ENCODE measurements at regions not wholly inside any gene's neighbourhood (a gene's known extent, or its start where the extent isn't known, plus 50 kb on each side); places are given as distances from the start of the nearest gene placed in this dataset.

DNA sequence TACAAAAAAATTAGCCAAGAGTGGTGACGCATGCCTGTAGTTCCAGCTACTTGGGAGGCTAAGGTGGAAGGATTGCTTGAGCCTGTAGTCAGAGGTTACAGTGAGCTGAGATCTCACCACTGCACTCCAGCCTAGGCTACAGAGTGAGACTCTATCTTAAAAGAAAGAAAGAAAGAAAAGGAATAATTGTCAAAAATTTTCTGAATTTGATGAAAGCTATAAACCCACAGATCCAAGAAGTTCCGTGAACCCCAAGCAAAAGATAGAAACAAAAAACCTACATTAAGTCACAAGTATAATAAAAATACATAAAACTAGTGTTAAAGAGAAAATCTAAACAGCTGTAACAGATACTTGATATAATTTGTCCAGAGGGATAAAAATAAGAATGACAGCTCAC lies 60.1 kb upstream of the KMT2C start:
- Histone ChIP-seq H3K27me3 (ENCODE audit: insufficient read depth, poor library complexity, severe bottlenecking) (no peaks in the 10 kb centered on the region), H3K27ac (ENCODE audit: poor library complexity, severe bottlenecking) (no peak overlapping the region), H3K4me1 (ENCODE audit: insufficient read depth, poor library complexity, severe bottlenecking) (no peaks in the 10 kb centered on the region), H3K4me3 (ENCODE audit: severe bottlenecking) (no peak overlapping the region), H3K9me3 (ENCODE audit: severe bottlenecking) (no peaks in the 10 kb centered on the region), H3K36me3 (ENCODE audit: low read depth) (no peaks in the 10 kb centered on the region)
- TF ChIP-seq, protein P1, sequence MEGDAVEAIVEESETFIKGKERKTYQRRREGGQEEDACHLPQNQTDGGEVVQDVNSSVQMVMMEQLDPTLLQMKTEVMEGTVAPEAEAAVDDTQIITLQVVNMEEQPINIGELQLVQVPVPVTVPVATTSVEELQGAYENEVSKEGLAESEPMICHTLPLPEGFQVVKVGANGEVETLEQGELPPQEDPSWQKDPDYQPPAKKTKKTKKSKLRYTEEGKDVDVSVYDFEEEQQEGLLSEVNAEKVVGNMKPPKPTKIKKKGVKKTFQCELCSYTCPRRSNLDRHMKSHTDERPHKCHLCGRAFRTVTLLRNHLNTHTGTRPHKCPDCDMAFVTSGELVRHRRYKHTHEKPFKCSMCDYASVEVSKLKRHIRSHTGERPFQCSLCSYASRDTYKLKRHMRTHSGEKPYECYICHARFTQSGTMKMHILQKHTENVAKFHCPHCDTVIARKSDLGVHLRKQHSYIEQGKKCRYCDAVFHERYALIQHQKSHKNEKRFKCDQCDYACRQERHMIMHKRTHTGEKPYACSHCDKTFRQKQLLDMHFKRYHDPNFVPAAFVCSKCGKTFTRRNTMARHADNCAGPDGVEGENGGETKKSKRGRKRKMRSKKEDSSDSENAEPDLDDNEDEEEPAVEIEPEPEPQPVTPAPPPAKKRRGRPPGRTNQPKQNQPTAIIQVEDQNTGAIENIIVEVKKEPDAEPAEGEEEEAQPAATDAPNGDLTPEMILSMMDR (IDR thresholded peaks at IDR 0.05; ENCODE audit: poor library complexity, severe bottlenecking): no peak
- DNase-seq (ENCODE audit: low spot score) (no peak), ATAC-seq (ENCODE audit: low read depth) (no peak)

DNA sequence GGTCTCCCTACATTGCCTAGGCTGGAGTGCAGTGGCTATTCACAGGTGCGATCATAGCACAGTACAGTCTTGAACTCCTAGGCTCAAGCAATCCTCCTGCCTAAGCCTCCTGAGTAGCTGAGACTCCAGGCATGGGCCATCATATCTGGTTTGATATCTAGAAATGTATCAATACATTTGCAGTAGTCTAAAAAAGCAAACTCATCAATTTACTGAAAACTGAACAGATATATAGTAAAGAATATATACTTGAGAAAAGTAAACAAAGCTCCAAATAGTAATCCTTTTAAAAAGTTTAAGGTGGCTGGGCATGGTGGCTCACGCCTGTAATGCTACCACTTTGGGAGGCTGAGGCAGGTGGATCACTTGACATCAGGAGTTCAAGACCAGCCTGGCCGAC lies 57.1 kb upstream of the KMT2C start:
- no peaks in the 10 kb centered on the region for H3K9me3 ChIP-seq (ENCODE audit: severe bottlenecking)
- no peak for DNase-seq (ENCODE audit: low spot score)
- H3K27ac ChIP-seq (ENCODE audit: poor library complexity, severe bottlenecking): no peak overlapping the region
- no peaks in the 10 kb centered on the region for H3K4me1 ChIP-seq (ENCODE audit: insufficient read depth, poor library complexity, severe bottlenecking)
- no peak for ATAC-seq (ENCODE audit: low read depth)
- H3K27me3 ChIP-seq (ENCODE audit: insufficient read depth, poor library complexity, severe bottlenecking): no peaks in the 10 kb centered on the region
- TF ChIP-seq, protein P1 (IDR thresholded peaks at IDR 0.05; ENCODE audit: poor library complexity, severe bottlenecking): no peak
- H3K36me3 ChIP-seq (ENCODE audit: low read depth): no peaks in the 10 kb centered on the region
- H3K4me3 ChIP-seq (ENCODE audit: severe bottlenecking): no peak overlapping the region

DNA sequence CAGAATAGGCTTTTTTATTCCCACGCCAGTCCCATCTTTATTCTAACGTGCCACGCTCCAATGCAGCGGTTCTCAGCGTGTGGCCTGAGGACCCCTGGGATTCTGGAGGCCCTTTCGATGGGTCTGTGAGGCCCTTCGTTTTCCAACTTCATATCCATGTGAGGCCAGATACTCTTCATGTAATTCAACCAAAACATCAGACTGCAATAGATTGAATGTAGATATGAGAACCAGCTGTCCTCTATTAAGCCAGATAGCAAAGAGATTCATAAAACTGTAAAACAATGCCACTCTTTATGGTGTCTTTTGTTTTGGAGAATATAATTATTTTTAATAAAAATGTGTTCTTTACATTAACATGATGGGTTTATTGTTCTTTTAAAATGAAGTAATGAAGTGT lies 53.2 kb upstream of the KMT2C start:
- Histone ChIP-seq H3K27me3 (ENCODE audit: insufficient read depth, poor library complexity, severe bottlenecking) (no peaks in the 10 kb centered on the region), H3K4me1 (ENCODE audit: insufficient read depth, poor library complexity, severe bottlenecking) (no peaks in the 10 kb centered on the region), H3K27ac (ENCODE audit: poor library complexity, severe bottlenecking) (no peak overlapping the region), H3K36me3 (ENCODE audit: low read depth) (no peaks in the 10 kb centered on the region), H3K9me3 (ENCODE audit: severe bottlenecking) (no peaks in the 10 kb centered on the region), H3K4me3 (ENCODE audit: severe bottlenecking) (no peak overlapping the region)
- ATAC-seq (ENCODE audit: low read depth) (no peak), DNase-seq (ENCODE audit: low spot score) (no peak)
- TF ChIP-seq, protein P1 (IDR thresholded peaks at IDR 0.05; ENCODE audit: poor library complexity, severe bottlenecking): no peak

DNA sequence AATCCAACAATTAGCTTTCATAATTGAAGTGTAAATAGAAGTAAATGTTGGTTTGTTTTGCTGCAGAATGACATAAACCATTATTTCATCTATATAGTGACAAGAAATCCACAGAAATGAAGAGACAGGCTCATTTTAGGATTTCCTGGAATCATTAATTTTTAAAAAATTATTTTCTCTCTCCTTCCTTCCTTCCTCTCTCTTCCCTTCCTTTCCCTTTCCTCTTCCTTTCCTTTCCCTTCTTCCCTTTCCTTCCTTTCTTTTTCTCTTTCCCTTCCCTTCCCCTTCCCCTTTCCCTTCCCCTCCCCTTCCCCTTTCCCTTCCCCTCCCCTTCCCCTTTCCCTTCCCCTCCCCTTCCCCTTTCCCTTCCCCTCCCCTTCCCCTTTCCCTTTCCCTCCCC lies 51.2 kb upstream of the KMT2C start:
- no peak for DNase-seq (ENCODE audit: low spot score)
- Histone ChIP-seq H3K27me3 (ENCODE audit: insufficient read depth, poor library complexity, severe bottlenecking) (no peaks in the 10 kb centered on the region), H3K36me3 (ENCODE audit: low read depth) (no peaks in the 10 kb centered on the region), H3K4me1 (ENCODE audit: insufficient read depth, poor library complexity, severe bottlenecking) (no peaks in the 10 kb centered on the region), H3K27ac (ENCODE audit: poor library complexity, severe bottlenecking) (no peak overlapping the region), H3K9me3 (ENCODE audit: severe bottlenecking) (no peaks in the 10 kb centered on the region), H3K4me3 (ENCODE audit: severe bottlenecking) (no peak overlapping the region)
- no peak for ATAC-seq (ENCODE audit: low read depth)
- TF ChIP-seq, protein P1 (IDR thresholded peaks at IDR 0.05; ENCODE audit: poor library complexity, severe bottlenecking): no peak

DNA sequence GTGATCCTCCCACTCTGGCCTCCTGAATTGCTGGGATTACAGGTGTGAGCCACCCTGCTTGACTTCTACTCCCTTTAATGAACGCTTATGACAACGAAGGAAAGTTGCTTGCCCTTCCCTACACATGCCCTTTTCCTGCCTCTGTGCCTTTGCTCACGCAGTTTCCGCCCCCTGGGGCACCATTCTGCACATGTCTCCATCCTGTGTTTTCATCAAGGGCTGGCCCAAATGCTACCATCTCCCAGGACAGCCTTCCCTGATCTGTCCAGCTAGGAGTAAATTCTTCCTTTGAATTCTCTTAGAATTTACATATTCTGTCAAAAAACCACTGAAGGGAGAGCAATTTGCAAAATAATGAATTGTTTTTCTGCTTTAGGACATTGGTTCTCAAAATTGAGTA lies 50.0 kb upstream of the KMT2C start:
- H3K27me3 ChIP-seq (ENCODE audit: insufficient read depth, poor library complexity, severe bottlenecking): no peaks in the 10 kb centered on the region
- H3K4me3 ChIP-seq (ENCODE audit: severe bottlenecking): no peak overlapping the region
- no peaks in the 10 kb centered on the region for H3K9me3 ChIP-seq (ENCODE audit: severe bottlenecking)
- DNase-seq (ENCODE audit: low spot score) (no peak), ATAC-seq (ENCODE audit: low read depth) (no peak)
- H3K36me3 ChIP-seq (ENCODE audit: low read depth): no peaks in the 10 kb centered on the region
- H3K4me1 ChIP-seq (ENCODE audit: insufficient read depth, poor library complexity, severe bottlenecking): no peaks in the 10 kb centered on the region
- TF ChIP-seq, protein P1 (IDR thresholded peaks at IDR 0.05; ENCODE audit: poor library complexity, severe bottlenecking): no peak
- H3K27ac ChIP-seq (ENCODE audit: poor library complexity, severe bottlenecking): no peak overlapping the region
